H1 (cell line): ENCODE measurements at regions not wholly inside any gene's neighbourhood (a gene's known extent, or its start where the extent isn't known, plus 50 kb on each side); places are given as distances from the start of the nearest gene placed in this dataset.

Source experiments
- CEBPB ChIP-seq: IDR thresholded peaks from 2 replicates; pipeline ENCODE4 v1.6.1; 2012; ENCODE audit warnings: low read depth, low read length
- CREB1 ChIP-seq: IDR thresholded peaks from 2 replicates; pipeline ENCODE4 v1.6.1; 2012; ENCODE audit warnings: inconsistent platforms
- KDM1A ChIP-seq: fragments of 200-600, 300-600 bp; sonication (generic); IDR thresholded peaks from 2 replicates; pipeline ENCODE4 v1.7.1; 2016; ENCODE audit warnings: mild to moderate bottlenecking, low read length, borderline replicate concordance
- RFX5 ChIP-seq: IDR thresholded peaks from 2 replicates; pipeline ENCODE4 v1.6.1; 2011; ENCODE audit warnings: low read depth, low read length, improper control_type of control experiment, borderline replicate concordance
- RXRA ChIP-seq: IDR thresholded peaks from 2 replicates; pipeline ENCODE4 v1.6.1; 2011; ENCODE audit warnings: low read depth, mild to moderate bottlenecking, low read length, moderate library complexity; ENCODE audit not compliant: insufficient read depth
- SIN3A ChIP-seq, 2 experiments: IDR thresholded peaks in 1 of 2; conservative IDR thresholded peaks in 1 of 2; 2 replicates each; pipeline ENCODE4 v1.6.1; 2011 to 2012; ENCODE audit warnings: low read length in 2 of 2, improper control_type of control experiment in 1 of 2, low read depth in 1 of 2, mild to moderate bottlenecking in 1 of 2
- SP4 ChIP-seq: IDR thresholded peaks from 2 replicates; pipeline ENCODE4 v1.6.1; 2012; ENCODE audit warnings: low read length, inconsistent platforms
- TAF1 ChIP-seq: IDR thresholded peaks from 2 replicates; pipeline ENCODE4 v1.6.1; 2011; ENCODE audit warnings: mild to moderate bottlenecking, low read depth, low read length
- TCF12 ChIP-seq: IDR thresholded peaks from 2 replicates; pipeline ENCODE4 v1.6.1; 2011; ENCODE audit warnings: low read depth, mild to moderate bottlenecking, low read length
- TEAD4 ChIP-seq: IDR thresholded peaks from 2 replicates; pipeline ENCODE4 v1.6.1; 2012; ENCODE audit warnings: low read depth, low read length, inconsistent platforms, mixed read lengths
- TF ChIP-seq, protein P1 (sequence below): IDR thresholded peaks from 2 replicates; pipeline ENCODE4 v1.6.1; 2012; ENCODE audit warnings: low read length, inconsistent platforms

DNA sequence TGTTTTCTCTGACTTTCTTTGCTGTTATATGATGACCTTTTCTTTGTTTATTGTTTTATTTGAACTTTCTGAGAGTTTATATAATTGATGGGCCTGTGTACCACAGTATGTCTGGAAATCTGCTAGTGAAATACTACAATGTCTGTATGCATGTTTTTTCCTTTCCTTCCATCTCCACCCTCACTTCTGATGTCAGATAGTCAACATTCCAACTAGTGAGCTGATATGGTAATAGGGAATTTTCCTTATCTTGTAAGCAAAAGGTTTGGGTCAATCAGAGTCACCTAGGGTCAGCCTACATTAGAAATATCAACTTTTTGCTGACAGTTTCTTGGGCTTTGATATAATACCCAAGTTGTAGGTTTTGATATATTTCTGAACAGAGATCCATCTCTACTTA, 103.2 kb downstream of the MAT2B start (continued):
- no peak for TF ChIP-seq RXRA
- no peak for TF ChIP-seq TAF1
- no peak for TF ChIP-seq RFX5
- TF ChIP-seq TEAD4 = no peak
- TF ChIP-seq, protein P1, sequence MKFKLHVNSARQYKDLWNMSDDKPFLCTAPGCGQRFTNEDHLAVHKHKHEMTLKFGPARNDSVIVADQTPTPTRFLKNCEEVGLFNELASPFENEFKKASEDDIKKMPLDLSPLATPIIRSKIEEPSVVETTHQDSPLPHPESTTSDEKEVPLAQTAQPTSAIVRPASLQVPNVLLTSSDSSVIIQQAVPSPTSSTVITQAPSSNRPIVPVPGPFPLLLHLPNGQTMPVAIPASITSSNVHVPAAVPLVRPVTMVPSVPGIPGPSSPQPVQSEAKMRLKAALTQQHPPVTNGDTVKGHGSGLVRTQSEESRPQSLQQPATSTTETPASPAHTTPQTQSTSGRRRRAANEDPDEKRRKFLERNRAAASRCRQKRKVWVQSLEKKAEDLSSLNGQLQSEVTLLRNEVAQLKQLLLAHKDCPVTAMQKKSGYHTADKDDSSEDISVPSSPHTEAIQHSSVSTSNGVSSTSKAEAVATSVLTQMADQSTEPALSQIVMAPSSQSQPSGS = no peak
- TF ChIP-seq SP4 = no peak
- no peak for TF ChIP-seq CREB1
- no peak for TF ChIP-seq KDM1A
- TF ChIP-seq CEBPB = no peak
- no peak for TF ChIP-seq TCF12
- no peak for TF ChIP-seq SIN3A (conservative IDR thresholded peaks at IDR 0.05 in 1 of 2, IDR thresholded peaks at IDR 0.05 in 1 of 2; ENCODE audit: low read depth in 1 of 2, low read length in 2 of 2)
- TF ChIP-seq, all 59 proteins: peak for 0
